ENCODE measurements at regions not wholly inside any gene's neighbourhood (a gene's known extent, or its start where the extent isn't known, plus 50 kb on each side); places are given as distances from the start of the nearest gene placed in this dataset.

DNA sequence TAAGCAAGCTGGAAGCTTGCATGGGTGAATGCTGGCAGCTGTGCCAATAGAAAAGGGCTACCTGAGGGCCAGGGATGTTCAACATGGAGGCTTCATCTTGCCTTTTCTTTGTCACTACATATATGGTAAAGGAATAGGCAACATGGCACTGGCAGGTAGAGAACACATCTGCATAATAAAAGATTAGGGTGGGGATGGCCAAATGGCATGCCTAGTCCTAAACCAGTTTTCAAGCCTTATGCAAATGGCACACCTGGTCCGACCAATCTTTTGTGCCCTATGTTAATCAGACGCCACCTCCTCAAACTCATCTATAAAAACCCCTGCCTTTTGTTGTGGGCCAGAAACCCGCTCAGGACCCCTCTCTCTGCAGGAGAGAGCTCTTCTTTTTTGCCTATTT lies 216.8 kb upstream of the PROK2 start:
- Histone ChIP-seq H3K27ac (ENCODE audit: low read depth in 1 of 2, low read length in 1 of 2) (no peak overlapping the region), H3K27me3 (ENCODE audit: control insufficient read depth in 2 of 2, insufficient read depth in 1 of 2, low read length in 1 of 2) (no peaks in the 10 kb centered on the region)

GRCh38 chr3:71998995-71999673 lies 214.2 kb upstream of the PROK2 start:
- Histone ChIP-seq H3K27ac (ENCODE audit: low read depth in 1 of 2, low read length in 1 of 2) (no peak overlapping the region), H3K9me3 (ENCODE audit: control insufficient read depth in 2 of 2, insufficient read depth in 1 of 2, low read length in 1 of 2) (no peaks in the 10 kb centered on the region), H3K4me1 (ENCODE audit: control insufficient read depth in 2 of 2, insufficient read depth in 2 of 2, low read length in 2 of 2) (peaks cover 0 to 4% of the 10 kb centered on the region in 2 donors), H3K36me3 (ENCODE audit: control insufficient read depth in 2 of 2, insufficient read depth in 2 of 2, low read length in 1 of 2) (no peaks in the 10 kb centered on the region), H3K4me3 (ENCODE audit: low read length in 2 of 2) (no peak overlapping the region), H3K27me3 (ENCODE audit: control insufficient read depth in 2 of 2, insufficient read depth in 1 of 2, low read length in 1 of 2) (no peaks in the 10 kb centered on the region)
- WGBS, result 99% methylated on average over 3 of the region's 3 CpGs
- no peak for DNase-seq (ENCODE audit: low read depth in 6 of 9, low spot score in 9 of 9)

More for the DNA sequence above, 216.8 kb upstream of the PROK2 start:
- 84% methylated on average over 3 of the region's 3 CpGs for WGBS
- Histone ChIP-seq H3K4me1 (ENCODE audit: control insufficient read depth in 2 of 2, insufficient read depth in 2 of 2, low read length in 2 of 2) (peaks cover 0 to 4% of the 10 kb centered on the region in 2 donors), H3K36me3 (ENCODE audit: control insufficient read depth in 2 of 2, insufficient read depth in 2 of 2, low read length in 1 of 2) (no peaks in the 10 kb centered on the region), H3K4me3 (ENCODE audit: low read length in 2 of 2) (no peak overlapping the region), H3K9me3 (ENCODE audit: control insufficient read depth in 2 of 2, insufficient read depth in 1 of 2, low read length in 1 of 2) (peaks cover 1 to 7% of the 10 kb centered on the region in 2 donors)
- DNase-seq (ENCODE audit: low read depth in 6 of 9, low spot score in 9 of 9), result no peak

GRCh38 chr3:71997066-71997653 lies 212.2 kb upstream of the PROK2 start:
- Histone ChIP-seq H3K27ac (ENCODE audit: low read depth in 1 of 2, low read length in 1 of 2) (no peak overlapping the region), H3K36me3 (ENCODE audit: control insufficient read depth in 2 of 2, insufficient read depth in 2 of 2, low read length in 1 of 2) (no peaks in the 10 kb centered on the region), H3K4me1 (ENCODE audit: control insufficient read depth in 2 of 2, insufficient read depth in 2 of 2, low read length in 2 of 2) (peaks cover 0 to 2% of the 10 kb centered on the region in 2 donors), H3K9me3 (ENCODE audit: control insufficient read depth in 2 of 2, insufficient read depth in 1 of 2, low read length in 1 of 2) (no peaks in the 10 kb centered on the region), H3K4me3 (ENCODE audit: low read length in 2 of 2) (no peak overlapping the region), H3K27me3 (ENCODE audit: control insufficient read depth in 2 of 2, insufficient read depth in 1 of 2, low read length in 1 of 2) (no peaks in the 10 kb centered on the region)
- DNase-seq (ENCODE audit: low read depth in 6 of 9, low spot score in 9 of 9), result no peak
- 96% methylated on average over 4 of the region's 4 CpGs for WGBS

DNA sequence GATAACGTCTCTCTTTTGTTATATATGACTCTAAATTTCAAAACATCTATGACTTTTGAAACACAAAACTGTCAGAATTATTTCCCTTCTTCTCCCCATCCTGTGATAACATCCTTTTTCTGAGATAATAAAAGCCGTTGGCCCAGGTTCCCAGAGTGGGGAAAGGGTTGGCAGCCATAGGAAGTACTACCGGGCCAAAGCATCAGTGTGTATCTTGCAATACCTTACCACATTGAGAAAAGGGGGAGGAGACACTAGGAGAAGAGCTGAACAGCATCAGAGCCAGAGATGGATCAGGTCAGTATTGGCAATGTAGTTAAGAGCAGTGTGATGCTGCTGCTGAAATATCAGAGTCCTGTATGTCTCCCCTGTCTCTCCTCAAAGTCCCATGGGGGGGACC lies 210.0 kb upstream of the PROK2 start:
- no peak overlapping the region for H3K27ac ChIP-seq (ENCODE audit: low read depth in 1 of 2, low read length in 1 of 2)
- H3K9me3 ChIP-seq (ENCODE audit: control insufficient read depth in 2 of 2, insufficient read depth in 1 of 2, low read length in 1 of 2), result peaks cover 0 to 5% of the 10 kb centered on the region in 2 donors
- H3K4me3 ChIP-seq (ENCODE audit: low read length in 2 of 2), result no peak overlapping the region
- no peak for DNase-seq (ENCODE audit: low read depth in 6 of 9, low spot score in 9 of 9)
- 48% methylated on average over 3 of the region's 3 CpGs for WGBS
- no peaks in the 10 kb centered on the region for H3K36me3 ChIP-seq (ENCODE audit: control insufficient read depth in 2 of 2, insufficient read depth in 2 of 2, low read length in 1 of 2)
- H3K4me1 ChIP-seq (ENCODE audit: control insufficient read depth in 2 of 2, insufficient read depth in 2 of 2, low read length in 2 of 2), result no peaks in the 10 kb centered on the region
- no peaks in the 10 kb centered on the region for H3K27me3 ChIP-seq (ENCODE audit: control insufficient read depth in 2 of 2, insufficient read depth in 1 of 2, low read length in 1 of 2)

DNA sequence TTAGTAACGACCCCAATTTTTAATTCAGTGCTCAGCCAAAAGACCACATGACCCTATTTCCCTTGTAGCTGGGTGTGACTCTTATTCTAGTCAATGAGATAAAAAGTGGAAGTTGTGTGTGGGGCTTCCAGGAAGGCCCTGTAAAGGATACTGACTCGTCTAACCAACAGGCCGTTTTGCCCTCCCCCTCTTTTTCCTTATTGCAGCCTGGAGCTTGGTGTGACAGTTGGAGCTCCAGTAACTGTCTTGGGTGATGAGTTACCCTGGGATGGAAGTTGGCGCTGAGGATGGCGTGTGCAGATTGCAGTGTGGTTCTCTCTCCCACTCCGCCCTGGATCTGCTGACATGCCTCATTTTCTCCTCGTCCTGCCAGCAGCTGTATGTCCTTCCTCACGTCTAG lies 209.3 kb upstream of the PROK2 start:
- no peak overlapping the region for H3K27ac ChIP-seq (ENCODE audit: low read depth in 1 of 2, low read length in 1 of 2)
- WGBS, result 92% methylated on average over 8 of the region's 8 CpGs
- no peaks in the 10 kb centered on the region for H3K4me1 ChIP-seq (ENCODE audit: control insufficient read depth in 2 of 2, insufficient read depth in 2 of 2, low read length in 2 of 2)
- no peaks in the 10 kb centered on the region for H3K36me3 ChIP-seq (ENCODE audit: control insufficient read depth in 2 of 2, insufficient read depth in 2 of 2, low read length in 1 of 2)
- H3K4me3 ChIP-seq (ENCODE audit: low read length in 2 of 2), result no peak overlapping the region
- peaks cover 0 to 5% of the 10 kb centered on the region in 2 donors for H3K9me3 ChIP-seq (ENCODE audit: control insufficient read depth in 2 of 2, insufficient read depth in 1 of 2, low read length in 1 of 2)
- H3K27me3 ChIP-seq (ENCODE audit: control insufficient read depth in 2 of 2, insufficient read depth in 1 of 2, low read length in 1 of 2), result no peaks in the 10 kb centered on the region
- DNase-seq (ENCODE audit: low read depth in 6 of 9, low spot score in 9 of 9), result no peak

DNA sequence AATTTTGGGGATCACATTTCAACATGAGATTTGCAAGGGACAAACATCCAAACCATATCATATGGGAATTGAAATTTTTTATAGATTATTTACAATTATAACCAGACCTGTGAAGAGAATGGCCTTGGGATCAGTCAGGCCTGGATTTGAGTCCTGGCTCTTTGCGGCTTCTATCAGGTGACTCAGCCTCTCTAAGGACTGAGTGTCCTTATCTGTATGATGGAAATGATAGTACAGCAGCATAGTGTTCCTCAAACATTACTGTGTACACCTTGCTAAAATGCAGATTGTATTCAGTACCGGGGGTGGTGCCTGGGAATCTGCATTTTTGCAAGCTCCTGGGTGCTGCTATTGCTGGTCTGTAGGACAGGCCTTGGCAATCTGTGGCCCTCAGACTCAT lies 206.7 kb upstream of the PROK2 start:
- Histone ChIP-seq H3K4me3 (ENCODE audit: low read length in 2 of 2) (no peak overlapping the region), H3K36me3 (ENCODE audit: control insufficient read depth in 2 of 2, insufficient read depth in 2 of 2, low read length in 1 of 2) (no peaks in the 10 kb centered on the region), H3K27ac (ENCODE audit: low read depth in 1 of 2, low read length in 1 of 2) (no peak overlapping the region), H3K9me3 (ENCODE audit: control insufficient read depth in 2 of 2, insufficient read depth in 1 of 2, low read length in 1 of 2) (peaks cover 0 to 5% of the 10 kb centered on the region in 2 donors), H3K27me3 (ENCODE audit: control insufficient read depth in 2 of 2, insufficient read depth in 1 of 2, low read length in 1 of 2) (no peaks in the 10 kb centered on the region), H3K4me1 (ENCODE audit: control insufficient read depth in 2 of 2, insufficient read depth in 2 of 2, low read length in 2 of 2) (peaks cover 5 to 20% of the 10 kb centered on the region in 2 donors)
- no peak for DNase-seq (ENCODE audit: low read depth in 6 of 9, low spot score in 9 of 9)
- WGBS, result 96% methylated on average over 2 of the region's 2 CpGs

- Histone ChIP-seq H3K27me3 (ENCODE audit: control insufficient read depth in 2 of 2, insufficient read depth in 1 of 2, low read length in 1 of 2) (no peaks in the 10 kb centered on the region), H3K36me3 (ENCODE audit: control insufficient read depth in 2 of 2, insufficient read depth in 2 of 2, low read length in 1 of 2) (no peaks in the 10 kb centered on the region), H3K4me1 (ENCODE audit: control insufficient read depth in 2 of 2, insufficient read depth in 2 of 2, low read length in 2 of 2) (peaks cover 5 to 20% of the 10 kb centered on the region in 2 donors), H3K4me3 (ENCODE audit: low read length in 2 of 2) (no peak overlapping the region), H3K9me3 (ENCODE audit: control insufficient read depth in 2 of 2, insufficient read depth in 1 of 2, low read length in 1 of 2) (peaks cover 0 to 5% of the 10 kb centered on the region in 2 donors), H3K27ac (ENCODE audit: low read depth in 1 of 2, low read length in 1 of 2) (no peak overlapping the region)
- WGBS, result over 99% methylated on average over 3 of the region's 3 CpGs
- DNase-seq (ENCODE audit: low read depth in 6 of 9, low spot score in 9 of 9), result no peak
These were observed 206.1 kb upstream of the PROK2 start for GRCh38 chr3:71991046-71991445.

GRCh38 chr3:71990545-71990944 lies 205.6 kb upstream of the PROK2 start:
- peaks cover 0 to 5% of the 10 kb centered on the region in 2 donors for H3K9me3 ChIP-seq (ENCODE audit: control insufficient read depth in 2 of 2, insufficient read depth in 1 of 2, low read length in 1 of 2)
- H3K4me1 ChIP-seq (ENCODE audit: control insufficient read depth in 2 of 2, insufficient read depth in 2 of 2, low read length in 2 of 2), result peaks cover 7 to 24% of the 10 kb centered on the region in 2 donors
- no peaks in the 10 kb centered on the region for H3K36me3 ChIP-seq (ENCODE audit: control insufficient read depth in 2 of 2, insufficient read depth in 2 of 2, low read length in 1 of 2)

GRCh38 chr3:71989165-71989564 lies 204.2 kb upstream of the PROK2 start:
- H3K27me3 ChIP-seq (ENCODE audit: control insufficient read depth in 2 of 2, insufficient read depth in 1 of 2, low read length in 1 of 2), result no peaks in the 10 kb centered on the region
- peaks cover 0 to 5% of the 10 kb centered on the region in 2 donors for H3K9me3 ChIP-seq (ENCODE audit: control insufficient read depth in 2 of 2, insufficient read depth in 1 of 2, low read length in 1 of 2)
- DNase-seq (ENCODE audit: low read depth in 6 of 9, low spot score in 9 of 9), result no peak
- peaks cover 11 to 37% of the 10 kb centered on the region in 2 donors for H3K4me1 ChIP-seq (ENCODE audit: control insufficient read depth in 2 of 2, insufficient read depth in 2 of 2, low read length in 2 of 2)
- H3K27ac ChIP-seq (ENCODE audit: low read depth in 1 of 2, low read length in 1 of 2), result no peak overlapping the region
- H3K4me3 ChIP-seq (ENCODE audit: low read length in 2 of 2), result no peak overlapping the region
- 98% methylated on average over 4 of the region's 4 CpGs for WGBS
- no peaks in the 10 kb centered on the region for H3K36me3 ChIP-seq (ENCODE audit: control insufficient read depth in 2 of 2, insufficient read depth in 2 of 2, low read length in 1 of 2)

More at GRCh38 chr3:71990545-71990944, 205.6 kb upstream of the PROK2 start:
- DNase-seq (ENCODE audit: low read depth in 6 of 9, low spot score in 9 of 9), result no peak
- no peaks in the 10 kb centered on the region for H3K27me3 ChIP-seq (ENCODE audit: control insufficient read depth in 2 of 2, insufficient read depth in 1 of 2, low read length in 1 of 2)
- H3K4me3 ChIP-seq (ENCODE audit: low read length in 2 of 2), result no peak overlapping the region
- no peak overlapping the region for H3K27ac ChIP-seq (ENCODE audit: low read depth in 1 of 2, low read length in 1 of 2)

Data from thymus (tissue), 11 donors.